Glutamatergic neuron (in vitro differentiated cells): ENCODE measurements at regions not wholly inside any gene's neighbourhood (a gene's known extent, or its start where the extent isn't known, plus 50 kb on each side); places are given as distances from the start of the nearest gene placed in this dataset.
"Not testable (repeated sequence)": the region's sequence is repeated elsewhere in the genome, so short reads cannot be mapped to it uniquely, and the experiment has no call there.

Source experiments
- DNase-seq: peaks from one replicate; pipeline ENCODE4 v3.0.0; 2022
- H3K27ac Mint-ChIP-seq: one replicate; pipeline ENCODE4 v1.8.0; 2020; ENCODE audit warnings: mild to moderate bottlenecking, mixed read lengths, inconsistent platforms; ENCODE audit not compliant: unreplicated experiment
- H3K27me3 Mint-ChIP-seq: one replicate; pipeline ENCODE4 v1.8.0; 2020; ENCODE audit warnings: mild to moderate bottlenecking, moderate library complexity, mixed read lengths, inconsistent platforms; ENCODE audit not compliant: unreplicated experiment
- H3K36me3 Mint-ChIP-seq: one replicate; pipeline ENCODE4 v1.8.0; 2020; ENCODE audit warnings: mild to moderate bottlenecking, mixed read lengths, inconsistent platforms; ENCODE audit not compliant: unreplicated experiment
- H3K4me1 Mint-ChIP-seq: one replicate; pipeline ENCODE4 v1.8.0; 2020; ENCODE audit warnings: mild to moderate bottlenecking, low read depth, mixed read lengths, inconsistent platforms; ENCODE audit not compliant: unreplicated experiment
- H3K4me3 Mint-ChIP-seq: one replicate; pipeline ENCODE4 v1.8.0; 2020; ENCODE audit warnings: mild to moderate bottlenecking, mixed read lengths, inconsistent platforms; ENCODE audit not compliant: unreplicated experiment
- H3K9me3 Mint-ChIP-seq: one replicate; pipeline ENCODE4 v1.8.0; 2020; ENCODE audit warnings: mild to moderate bottlenecking, moderate library complexity, mixed read lengths, inconsistent platforms; ENCODE audit not compliant: unreplicated experiment
- TF ChIP-seq, protein P1 (sequence below): fragments of 200-600 bp; sonication (generic); IDR thresholded peaks from one replicate; pipeline ENCODE4 v1.5.0; 2021; ENCODE audit not compliant: partially characterized antibody, unreplicated experiment

DNA sequence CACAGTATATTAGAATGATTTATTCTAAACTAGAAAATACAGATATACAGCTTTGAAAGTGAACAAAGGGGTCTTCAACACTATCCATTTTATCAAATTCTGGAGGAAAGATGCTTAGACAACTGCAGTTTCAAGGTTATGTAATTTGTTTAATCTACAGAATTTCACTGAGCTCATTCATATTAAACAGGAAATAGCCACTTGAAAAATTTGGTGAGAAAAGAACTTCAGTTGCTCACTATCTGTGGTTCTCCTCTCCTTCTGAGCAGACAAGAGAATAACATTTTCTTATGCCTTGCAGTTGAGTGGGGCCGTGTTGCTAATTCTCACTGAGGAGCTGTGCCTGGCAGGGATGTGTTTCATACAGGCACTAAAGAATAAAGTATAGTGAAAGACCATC, 1428.2 kb downstream of the CDH12 start:
- TF ChIP-seq, protein P1, sequence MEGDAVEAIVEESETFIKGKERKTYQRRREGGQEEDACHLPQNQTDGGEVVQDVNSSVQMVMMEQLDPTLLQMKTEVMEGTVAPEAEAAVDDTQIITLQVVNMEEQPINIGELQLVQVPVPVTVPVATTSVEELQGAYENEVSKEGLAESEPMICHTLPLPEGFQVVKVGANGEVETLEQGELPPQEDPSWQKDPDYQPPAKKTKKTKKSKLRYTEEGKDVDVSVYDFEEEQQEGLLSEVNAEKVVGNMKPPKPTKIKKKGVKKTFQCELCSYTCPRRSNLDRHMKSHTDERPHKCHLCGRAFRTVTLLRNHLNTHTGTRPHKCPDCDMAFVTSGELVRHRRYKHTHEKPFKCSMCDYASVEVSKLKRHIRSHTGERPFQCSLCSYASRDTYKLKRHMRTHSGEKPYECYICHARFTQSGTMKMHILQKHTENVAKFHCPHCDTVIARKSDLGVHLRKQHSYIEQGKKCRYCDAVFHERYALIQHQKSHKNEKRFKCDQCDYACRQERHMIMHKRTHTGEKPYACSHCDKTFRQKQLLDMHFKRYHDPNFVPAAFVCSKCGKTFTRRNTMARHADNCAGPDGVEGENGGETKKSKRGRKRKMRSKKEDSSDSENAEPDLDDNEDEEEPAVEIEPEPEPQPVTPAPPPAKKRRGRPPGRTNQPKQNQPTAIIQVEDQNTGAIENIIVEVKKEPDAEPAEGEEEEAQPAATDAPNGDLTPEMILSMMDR = no peak
- H3K4me1 Mint-ChIP-seq = peaks cover 3% of the 10 kb centered on the region
- no peaks in the 10 kb centered on the region for H3K27me3 Mint-ChIP-seq
- H3K36me3 Mint-ChIP-seq = no peaks in the 10 kb centered on the region
- H3K9me3 Mint-ChIP-seq = no peaks in the 10 kb centered on the region
- no peak for DNase-seq
- no peak overlapping the region for H3K4me3 Mint-ChIP-seq
- H3K27ac Mint-ChIP-seq = no peak overlapping the region

- H3K4me3 Mint-ChIP-seq = no peak overlapping the region
- no peak for DNase-seq
- TF ChIP-seq, protein P1 = no peak
- H3K36me3 Mint-ChIP-seq = no peaks in the 10 kb centered on the region
- H3K9me3 Mint-ChIP-seq = no peaks in the 10 kb centered on the region
- H3K27me3 Mint-ChIP-seq = no peaks in the 10 kb centered on the region
- H3K4me1 Mint-ChIP-seq = no peaks in the 10 kb centered on the region
- H3K27ac Mint-ChIP-seq = no peak overlapping the region
Observed at GRCh38 chr5:21419383-21419782, 1431.4 kb upstream of the CDH18 start.

- H3K9me3 Mint-ChIP-seq, H3K27ac Mint-ChIP-seq, DNase-seq, H3K36me3 Mint-ChIP-seq, H3K4me3 Mint-ChIP-seq, H3K27me3 Mint-ChIP-seq: not testable (repeated sequence)
- H3K4me1 Mint-ChIP-seq = peaks cover 10% of the 10 kb centered on the region
Observed at GRCh38 chr5:21402089-21402488, 1414.1 kb upstream of the CDH18 start.

GRCh38 chr5:21398511-21398910, 1410.5 kb upstream of the CDH18 start:
- no peak for DNase-seq
- Mint-ChIP-seq H3K4me1 (peaks cover 7% of the 10 kb centered on the region), H3K9me3 (no peaks in the 10 kb centered on the region), H3K27ac (no peak overlapping the region), H3K4me3 (no peak overlapping the region), H3K36me3 (no peaks in the 10 kb centered on the region), H3K27me3 (no peaks in the 10 kb centered on the region)
- TF ChIP-seq, protein P1 = no peak

DNA sequence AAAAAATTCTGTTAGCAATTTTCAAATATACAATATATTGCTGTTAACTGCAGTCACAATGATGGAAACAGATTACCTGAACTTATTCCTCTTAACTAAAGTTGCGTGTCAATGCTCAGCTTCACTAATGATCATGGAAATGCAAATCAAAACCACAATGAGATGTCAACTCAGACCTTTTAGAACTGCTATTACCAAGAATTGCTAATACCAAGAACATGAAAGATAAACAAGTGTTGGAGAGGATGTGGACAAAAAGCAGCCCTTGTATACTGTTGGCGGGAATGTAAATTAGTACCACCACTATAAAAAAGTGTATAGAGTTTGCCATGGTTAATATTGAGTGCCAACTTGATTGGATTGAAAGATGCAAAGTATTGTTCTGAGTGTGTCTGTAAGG, 1409.7 kb upstream of the CDH18 start:
- TF ChIP-seq, protein P1 = no peak
- H3K27ac Mint-ChIP-seq = no peak overlapping the region
- no peak for DNase-seq
- no peaks in the 10 kb centered on the region for H3K9me3 Mint-ChIP-seq
- no peaks in the 10 kb centered on the region for H3K27me3 Mint-ChIP-seq
- H3K4me3 Mint-ChIP-seq = no peak overlapping the region
- H3K36me3 Mint-ChIP-seq = no peaks in the 10 kb centered on the region
- H3K4me1 Mint-ChIP-seq = peaks cover 7% of the 10 kb centered on the region

DNA sequence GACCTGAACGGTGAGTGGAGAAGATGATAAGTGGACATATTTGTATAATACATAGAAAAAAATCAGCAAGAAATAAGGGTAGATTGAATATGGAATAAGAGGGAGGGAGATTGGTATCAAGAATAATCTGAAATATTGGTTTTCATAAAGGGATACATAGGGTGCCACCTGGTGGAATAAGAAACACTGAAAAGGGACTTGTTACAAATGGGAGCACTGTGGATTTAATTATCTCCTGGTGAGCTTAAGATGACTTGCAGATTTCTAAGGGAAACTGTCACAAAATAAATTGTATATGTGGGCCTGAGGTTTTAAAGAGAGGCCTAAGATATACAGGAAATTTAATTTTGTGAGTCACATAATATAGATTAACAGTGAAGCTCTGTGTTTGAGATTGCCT, 1403.5 kb upstream of the CDH18 start:
- no peaks in the 10 kb centered on the region for H3K9me3 Mint-ChIP-seq
- H3K36me3 Mint-ChIP-seq = no peaks in the 10 kb centered on the region
- H3K4me1 Mint-ChIP-seq = no peaks in the 10 kb centered on the region
- no peak overlapping the region for H3K27ac Mint-ChIP-seq
- DNase-seq = no peak
- TF ChIP-seq, protein P1 = no peak
- H3K4me3 Mint-ChIP-seq = no peak overlapping the region
- no peaks in the 10 kb centered on the region for H3K27me3 Mint-ChIP-seq

- H3K27me3 Mint-ChIP-seq, H3K27ac Mint-ChIP-seq, H3K4me3 Mint-ChIP-seq, H3K36me3 Mint-ChIP-seq, H3K9me3 Mint-ChIP-seq, H3K4me1 Mint-ChIP-seq, DNase-seq: not testable (repeated sequence)
Observed at GRCh38 chr5:21360754-21361153, 1372.8 kb upstream of the CDH18 start.

DNA sequence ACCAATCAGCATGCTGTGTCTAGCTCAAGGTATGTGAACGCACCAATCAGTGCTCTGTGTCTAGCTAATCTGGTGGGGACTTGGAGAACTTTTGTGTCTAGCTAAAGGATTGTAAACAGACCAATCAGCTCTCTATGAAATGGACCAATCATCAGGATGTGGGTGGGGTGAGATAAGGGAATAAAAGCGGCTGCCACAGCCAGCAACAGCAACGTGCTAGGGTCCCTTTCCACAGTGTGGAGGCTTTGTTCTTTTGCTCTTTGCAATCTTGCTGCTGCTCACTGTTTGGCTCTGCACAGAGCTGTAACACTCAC, 1353.9 kb upstream of the CDH18 start:
- peak overlapping the region; percentile 82 for H3K4me3 Mint-ChIP-seq
- H3K4me1 Mint-ChIP-seq, H3K9me3 Mint-ChIP-seq, H3K27ac Mint-ChIP-seq, H3K36me3 Mint-ChIP-seq, H3K27me3 Mint-ChIP-seq: not testable (repeated sequence)
- DNase-seq = peak; percentile 8
